SK-N-SH treated with all-trans-retinoic acid at 6 μM for 48 hours (cell line): ENCODE measurements at regions not wholly inside any gene's neighbourhood (a gene's known extent, or its start where the extent isn't known, plus 50 kb on each side); places are given as distances from the start of the nearest gene placed in this dataset.

Experiments used
- ATAC-seq: fragments of 200-7000 bp; cut with Tn5 transposase; 3 replicates; pipeline ENCODE4 v1.9.1; 2020; ENCODE audit warnings: mild to moderate bottlenecking, moderate library complexity
- ARNTL ChIP-seq: fragments of 450-650 bp; formaldehyde crosslinking; IDR thresholded peaks from 2 replicates; pipeline ENCODE4 v1.5.0; 2020; ENCODE audit warnings: low read depth, mild to moderate bottlenecking, moderate library complexity, borderline replicate concordance
- BACH2 ChIP-seq: fragments of 250-450 bp; sonication (Bioruptor Pico); IDR thresholded peaks from 2 replicates; pipeline ENCODE4 v1.9.0; 2021; ENCODE audit warnings: mild to moderate bottlenecking, borderline replicate concordance
- CREB5 ChIP-seq: fragments of 250-450 bp; sonication (Bioruptor Pico); IDR thresholded peaks from 2 replicates; pipeline ENCODE4 v1.5.1; 2020; ENCODE audit warnings: low read depth, mild to moderate bottlenecking, moderate library complexity
- CSDC2 ChIP-seq: fragments of 250-450 bp; sonication (Bioruptor Pico); IDR thresholded peaks from 2 replicates; pipeline ENCODE4 v1.5.0; 2020; ENCODE audit warnings: mild to moderate bottlenecking, moderate library complexity
- CSRNP3 ChIP-seq: fragments of 250-450 bp; sonication (Bioruptor Pico); IDR thresholded peaks from 2 replicates; pipeline ENCODE4 v1.5.1; 2021; ENCODE audit warnings: mild to moderate bottlenecking, moderate library complexity
- ESRRG ChIP-seq: fragments of 250-450 bp; sonication (Bioruptor Pico); IDR thresholded peaks from 2 replicates; pipeline ENCODE4 v1.6.1; 2021; ENCODE audit warnings: mild to moderate bottlenecking
- ISL1 ChIP-seq: fragments of 250-450 bp; sonication (Bioruptor Pico); IDR thresholded peaks from 2 replicates; pipeline ENCODE4 v2.1.2; 2022; ENCODE audit warnings: mild to moderate bottlenecking, moderate library complexity
- OSR1 ChIP-seq: fragments of 250-450 bp; sonication (Bioruptor Pico); IDR thresholded peaks from 2 replicates; pipeline ENCODE4 v1.8.0; 2022; ENCODE audit warnings: moderate library complexity, mild to moderate bottlenecking, inconsistent platforms
- PATZ1 ChIP-seq: fragments of 250-450 bp; sonication (Bioruptor Pico); IDR thresholded peaks from 2 replicates; pipeline ENCODE4 v1.8.0; 2020; ENCODE audit warnings: mild to moderate bottlenecking, moderate library complexity, borderline replicate concordance
- POU6F1 ChIP-seq: fragments of 250-450 bp; sonication (Bioruptor Pico); IDR thresholded peaks from 2 replicates; pipeline ENCODE4 v1.8.0; 2021; ENCODE audit warnings: low read depth, mild to moderate bottlenecking, moderate library complexity, borderline replicate concordance
- PPARA ChIP-seq: fragments of 250-450 bp; sonication (Bioruptor Pico); IDR thresholded peaks from 2 replicates; pipeline ENCODE4 v1.5.0; 2020; ENCODE audit warnings: mild to moderate bottlenecking, borderline replicate concordance
- RARB ChIP-seq: fragments of 250-450 bp; sonication (Bioruptor Pico); IDR thresholded peaks from 2 replicates; pipeline ENCODE4 v1.8.0; 2021; ENCODE audit warnings: mild to moderate bottlenecking, moderate library complexity
- SNAI2 ChIP-seq: fragments of 250-450 bp; sonication (Bioruptor Pico); IDR thresholded peaks from 2 replicates; pipeline ENCODE4 v1.5.0; 2020; ENCODE audit warnings: mild to moderate bottlenecking, moderate library complexity
- TCF4 ChIP-seq: fragments of 250-450 bp; sonication (Bioruptor Pico); IDR thresholded peaks from 2 replicates; pipeline ENCODE4 v1.8.0; 2021; ENCODE audit warnings: mild to moderate bottlenecking, moderate library complexity, borderline replicate concordance
- TOX ChIP-seq: fragments of 250-450 bp; sonication (Bioruptor Pico); IDR thresholded peaks from 2 replicates; pipeline ENCODE4 v1.8.0; 2021; ENCODE audit warnings: mild to moderate bottlenecking, moderate library complexity, borderline replicate concordance
- TSHZ2 ChIP-seq: fragments of 250-450 bp; sonication (Bioruptor Pico); IDR thresholded peaks from 2 replicates; pipeline ENCODE4 v1.5.0; 2020; ENCODE audit warnings: mild to moderate bottlenecking, moderate library complexity
- ZC3H10 ChIP-seq: fragments of 250-450 bp; sonication (Bioruptor Pico); IDR thresholded peaks from 2 replicates; pipeline ENCODE4 v1.5.1; 2021; ENCODE audit warnings: mild to moderate bottlenecking, moderate library complexity
- ZFP3 ChIP-seq: fragments of 250-450 bp; sonication (Bioruptor Pico); IDR thresholded peaks from 2 replicates; pipeline ENCODE4 v1.5.0; 2020; ENCODE audit warnings: mild to moderate bottlenecking, moderate library complexity
- ZFP30 ChIP-seq: fragments of 450-650 bp; formaldehyde crosslinking; IDR thresholded peaks from 2 replicates; pipeline ENCODE4 v1.5.0; 2022; ENCODE audit warnings: mild to moderate bottlenecking, moderate library complexity
- ZNF565 ChIP-seq: fragments of 450-650 bp; formaldehyde crosslinking; conservative IDR thresholded peaks from 2 replicates; pipeline ENCODE4 v1.5.0; 2020; ENCODE audit warnings: low read depth, mild to moderate bottlenecking, moderate library complexity
- ZNF70 ChIP-seq: fragments of 450-650 bp; formaldehyde crosslinking; IDR thresholded peaks from 2 replicates; pipeline ENCODE4 v1.5.0; 2020; ENCODE audit warnings: mild to moderate bottlenecking, moderate library complexity
- ZNF8 ChIP-seq: fragments of 450-650 bp; formaldehyde crosslinking; IDR thresholded peaks from 2 replicates; pipeline ENCODE4 v1.5.0; 2020; ENCODE audit warnings: mild to moderate bottlenecking, moderate library complexity

GRCh38 chr6:144624246-144624645, 339.1 kb downstream of the UTRN start:
- TF ChIP-seq ZFP30 (CRISPR knock-in tag) (no peak), ZFP3 (no peak), PPARA (no peak), ESRRG (CRISPR knock-in tag) (no peak)
- ATAC-seq, result no peak

- TF ChIP-seq ZFP3 (no peak), ZNF565 (no peak), CREB5 (CRISPR knock-in tag) (no peak), ZFP30 (CRISPR knock-in tag) (no peak)
- no peak for ATAC-seq
These were observed 339.6 kb downstream of the UTRN start for GRCh38 chr6:144624716-144625115.

GRCh38 chr6:144630857-144631256, 345.7 kb downstream of the UTRN start:
- TF ChIP-seq POU6F1 (CRISPR knock-in tag) (no peak), ZFP3 (no peak), ZC3H10 (CRISPR knock-in tag) (no peak), TCF4 (CRISPR knock-in tag) (no peak), ISL1 (no peak), CSDC2 (CRISPR knock-in tag) (no peak), ZNF70 (CRISPR knock-in tag) (no peak), ARNTL (CRISPR knock-in tag) (no peak), ESRRG (CRISPR knock-in tag) (no peak), ZFP30 (CRISPR knock-in tag) (no peak), CSRNP3 (no peak), RARB (CRISPR knock-in tag) (no peak), ZNF565 (no peak), TOX (CRISPR knock-in tag) (no peak), PPARA (no peak)
- no peak for ATAC-seq

- TF ChIP-seq TSHZ2 (CRISPR knock-in tag) (no peak), CREB5 (CRISPR knock-in tag) (no peak), ZNF8 (CRISPR knock-in tag) (no peak), ZFP30 (CRISPR knock-in tag) (no peak), ISL1 (no peak), PATZ1 (no peak), ZNF565 (no peak), ARNTL (CRISPR knock-in tag) (no peak), PPARA (no peak), ZFP3 (no peak), SNAI2 (CRISPR knock-in tag) (no peak), TCF4 (CRISPR knock-in tag) (no peak), POU6F1 (CRISPR knock-in tag) (no peak), RARB (CRISPR knock-in tag) (no peak), ESRRG (CRISPR knock-in tag) (no peak), OSR1 (CRISPR knock-in tag) (no peak), BACH2 (no peak), ZC3H10 (CRISPR knock-in tag) (no peak), ZNF70 (CRISPR knock-in tag) (no peak), TOX (CRISPR knock-in tag) (no peak)
These were observed 347.1 kb downstream of the UTRN start for GRCh38 chr6:144632266-144632665.

More at GRCh38 chr6:144632266-144632665, 347.1 kb downstream of the UTRN start:
- ATAC-seq, result no peak
